ENCODE measurements at regions not wholly inside any gene's neighbourhood (a gene's known extent, or its start where the extent isn't known, plus 50 kb on each side); places are given as distances from the start of the nearest gene placed in this dataset.

DNA sequence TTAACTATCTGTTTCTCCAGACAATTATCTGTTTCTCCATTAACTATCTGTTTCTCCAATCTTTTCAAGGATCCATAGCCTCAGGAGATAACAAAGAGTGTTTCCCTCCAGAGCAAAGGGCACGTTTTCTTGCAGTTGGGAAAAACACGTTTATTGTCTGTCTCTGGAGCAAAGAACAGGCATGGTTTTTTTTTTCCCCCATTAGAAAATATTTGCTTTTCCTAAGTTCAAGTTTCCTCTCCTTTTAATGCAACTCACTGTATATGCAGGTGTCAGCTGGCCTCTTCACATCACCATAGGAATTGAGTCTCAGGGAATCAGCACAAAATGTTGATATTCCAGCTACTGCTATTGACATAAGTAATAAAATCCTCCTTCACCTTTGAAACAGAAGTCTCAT, 984.4 kb downstream of the RAB28 start (continued):
- TF ChIP-seq EP300 (IDR thresholded peaks at IDR 0.05; ENCODE audit: borderline replicate concordance in 1 of 2, low read depth in 2 of 2, low read length in 2 of 2) = no peak
- TF ChIP-seq GABPA (IDR thresholded peaks at IDR 0.05; ENCODE audit: borderline replicate concordance, insufficient read depth, low read length) = no peak
- TF ChIP-seq SP2 (IDR thresholded peaks at IDR 0.05; ENCODE audit: low read length) = no peak
- no peak for TF ChIP-seq CREB1 (IDR thresholded peaks at IDR 0.05)
- no peak for TF ChIP-seq ZNF274 (IDR thresholded peaks at IDR 0.05; ENCODE audit: borderline replicate concordance, extremely low read depth, low read length)
